UCSD-AML1 (cell line): ENCODE measurements at regions not wholly inside any gene's neighbourhood (a gene's known extent, or its start where the extent isn't known, plus 50 kb on each side); places are given as distances from the start of the nearest gene placed in this dataset.
"Not testable (repeated sequence)": the region's sequence is repeated elsewhere in the genome, so short reads cannot be mapped to it uniquely, and the experiment has no call there.

Source experiments
- DNase-seq: peaks from one replicate; lab custom pipeline; 2025; ENCODE audit not compliant: unreplicated experiment; lab: John Stamatoyannopoulos, UW

GRCh38 chr1:98294127-98294526 is 367.4 kb upstream of the SNX7 start:
- no peak for DNase-seq

- DNase-seq = no peak
Measured at GRCh38 chr1:98292994-98293393, 368.5 kb upstream of the SNX7 start.

GRCh38 chr1:98289311-98289710 is 368.5 kb upstream of the DPYD start:
- no peak for DNase-seq

GRCh38 chr1:98288494-98288893 is 367.7 kb upstream of the DPYD start:
- DNase-seq = no peak

- DNase-seq = no peak
Measured at GRCh38 chr1:98287626-98288025, 366.8 kb upstream of the DPYD start.

GRCh38 chr1:98286656-98287055 is 365.8 kb upstream of the DPYD start:
- no peak for DNase-seq

- DNase-seq = not testable (repeated sequence)
Measured at GRCh38 chr1:98285286-98285685, 364.5 kb upstream of the DPYD start.

- DNase-seq = no peak
Measured at GRCh38 chr1:98280049-98280448, 359.2 kb upstream of the DPYD start.

- DNase-seq = no peak
Measured at GRCh38 chr1:98278055-98278454, 357.2 kb upstream of the DPYD start.

- no peak for DNase-seq
Measured at GRCh38 chr1:98277118-98277517, 356.3 kb upstream of the DPYD start.

GRCh38 chr1:98276514-98276913 is 355.7 kb upstream of the DPYD start:
- DNase-seq = no peak

- no peak for DNase-seq
Measured at GRCh38 chr1:98268316-98268715, 347.5 kb upstream of the DPYD start.

GRCh38 chr1:98267423-98267822 is 346.6 kb upstream of the DPYD start:
- no peak for DNase-seq

GRCh38 chr1:98264727-98265126 is 343.9 kb upstream of the DPYD start:
- DNase-seq = no peak

GRCh38 chr1:98260839-98261238 is 340.0 kb upstream of the DPYD start:
- no peak for DNase-seq

- DNase-seq = no peak
Measured at GRCh38 chr1:98260412-98260811, 339.6 kb upstream of the DPYD start.

GRCh38 chr1:98256700-98257099 is 335.9 kb upstream of the DPYD start:
- DNase-seq = no peak

GRCh38 chr1:98253145-98253544 is 332.3 kb upstream of the DPYD start:
- DNase-seq = no peak

GRCh38 chr1:98251497-98251896 is 330.7 kb upstream of the DPYD start:
- DNase-seq = no peak

- no peak for DNase-seq
Measured at GRCh38 chr1:98232678-98233077, 311.8 kb upstream of the DPYD start.

- DNase-seq = no peak
Measured at GRCh38 chr1:98222706-98223105, 301.9 kb upstream of the DPYD start.

GRCh38 chr1:98221923-98222322 is 301.1 kb upstream of the DPYD start:
- no peak for DNase-seq

GRCh38 chr1:98217601-98218000 is 296.8 kb upstream of the DPYD start:
- no peak for DNase-seq

- DNase-seq = no peak
Measured at GRCh38 chr1:98216304-98216703, 295.5 kb upstream of the DPYD start.
